Stomach smooth muscle (tissue), 2 donors: ENCODE measurements at regions not wholly inside any gene's neighbourhood (a gene's known extent, or its start where the extent isn't known, plus 50 kb on each side); places are given as distances from the start of the nearest gene placed in this dataset.

Experiments used
- H3K27ac ChIP-seq: one replicate; pipeline ENCODE4 v1.7.0; 2013; ENCODE audit warnings: mild to moderate bottlenecking, low read length, inconsistent platforms
- H3K27me3 ChIP-seq, 2 donors: one replicate each; pipeline ENCODE4 v1.7.0; 2013; ENCODE audit warnings: low read length in 2 of 2; ENCODE audit not compliant: insufficient read depth in 2 of 2, control insufficient read depth in 1 of 2
- H3K36me3 ChIP-seq, 2 donors: one replicate each; pipeline ENCODE4 v1.7.0; 2013; ENCODE audit warnings: low read length in 2 of 2; ENCODE audit not compliant: control insufficient read depth in 2 of 2, insufficient read depth in 2 of 2
- H3K4me1 ChIP-seq: one replicate; pipeline ENCODE4 v1.7.0; 2013; ENCODE audit warnings: low read length; ENCODE audit not compliant: control insufficient read depth, insufficient read depth
- H3K4me3 ChIP-seq, 2 donors: one replicate each; pipeline ENCODE4 v1.7.0; 2013; ENCODE audit warnings: low read length in 2 of 2
- H3K9ac ChIP-seq, 2 donors: one replicate each; pipeline ENCODE4 v1.7.0; 2013; ENCODE audit warnings: low read length in 2 of 2, mild to moderate bottlenecking in 1 of 2
- H3K9me3 ChIP-seq, 2 donors: one replicate each; pipeline ENCODE4 v1.7.0; 2013; ENCODE audit warnings: low read length in 2 of 2; ENCODE audit not compliant: control insufficient read depth in 2 of 2
- donor health status: healthy.
- donor health status: Pancreatic carcinoma.

GRCh38 chr20:11604339-11604738, 313.4 kb upstream of the BTBD3 start:
- no peak overlapping the region for H3K4me3 ChIP-seq
- no peaks in the 10 kb centered on the region for H3K4me1 ChIP-seq

GRCh38 chr20:11607047-11607446, 310.6 kb upstream of the BTBD3 start:
- Histone ChIP-seq H3K4me1 (no peaks in the 10 kb centered on the region), H3K27me3 (no peaks in the 10 kb centered on the region), H3K27ac (no peak overlapping the region), H3K36me3 (no peaks in the 10 kb centered on the region), H3K4me3 (no peak overlapping the region), H3K9ac (no peak overlapping the region), H3K9me3 (no peaks in the 10 kb centered on the region)

More at GRCh38 chr20:11604339-11604738, 313.4 kb upstream of the BTBD3 start:
- H3K36me3 ChIP-seq = no peaks in the 10 kb centered on the region
- no peak overlapping the region for H3K27ac ChIP-seq
- no peaks in the 10 kb centered on the region for H3K27me3 ChIP-seq
- H3K9ac ChIP-seq = no peak overlapping the region
- H3K9me3 ChIP-seq = no peaks in the 10 kb centered on the region

- no peaks in the 10 kb centered on the region for H3K9me3 ChIP-seq
- H3K9ac ChIP-seq = no peak overlapping the region
- no peaks in the 10 kb centered on the region for H3K36me3 ChIP-seq
- H3K4me1 ChIP-seq = no peaks in the 10 kb centered on the region
- no peaks in the 10 kb centered on the region for H3K27me3 ChIP-seq
- H3K4me3 ChIP-seq = no peak overlapping the region
- H3K27ac ChIP-seq = no peak overlapping the region
These were observed 309.0 kb upstream of the BTBD3 start for GRCh38 chr20:11608736-11609135.

GRCh38 chr20:11624704-11625103, 293.0 kb upstream of the BTBD3 start:
- Histone ChIP-seq H3K27me3 (no peaks in the 10 kb centered on the region), H3K4me1 (no peaks in the 10 kb centered on the region), H3K9ac (no peak overlapping the region), H3K36me3 (no peaks in the 10 kb centered on the region), H3K4me3 (no peak overlapping the region), H3K27ac (no peak overlapping the region), H3K9me3 (no peaks in the 10 kb centered on the region)

- Histone ChIP-seq H3K9ac (no peak overlapping the region), H3K27ac (no peak overlapping the region), H3K9me3 (no peaks in the 10 kb centered on the region), H3K4me3 (no peak overlapping the region), H3K4me1 (no peaks in the 10 kb centered on the region), H3K36me3 (no peaks in the 10 kb centered on the region), H3K27me3 (no peaks in the 10 kb centered on the region)
These were observed 291.1 kb upstream of the BTBD3 start for GRCh38 chr20:11626551-11626950.

GRCh38 chr20:11642866-11643265, 274.8 kb upstream of the BTBD3 start:
- no peak overlapping the region for H3K9ac ChIP-seq
- H3K9me3 ChIP-seq = no peaks in the 10 kb centered on the region

GRCh38 chr20:11646359-11646758, 271.3 kb upstream of the BTBD3 start:
- H3K9me3 ChIP-seq = no peaks in the 10 kb centered on the region
- H3K36me3 ChIP-seq = no peaks in the 10 kb centered on the region
- H3K4me3 ChIP-seq = no peak overlapping the region
- H3K9ac ChIP-seq = no peak overlapping the region
- no peak overlapping the region for H3K27ac ChIP-seq
- no peaks in the 10 kb centered on the region for H3K4me1 ChIP-seq
- H3K27me3 ChIP-seq = no peaks in the 10 kb centered on the region

More at GRCh38 chr20:11642866-11643265, 274.8 kb upstream of the BTBD3 start:
- Histone ChIP-seq H3K36me3 (no peaks in the 10 kb centered on the region), H3K27me3 (no peaks in the 10 kb centered on the region), H3K4me3 (no peak overlapping the region), H3K4me1 (no peaks in the 10 kb centered on the region), H3K27ac (no peak overlapping the region)

GRCh38 chr20:11650566-11650965, 267.1 kb upstream of the BTBD3 start:
- no peaks in the 10 kb centered on the region for H3K4me1 ChIP-seq
- H3K27ac ChIP-seq = no peak overlapping the region
- H3K36me3 ChIP-seq = no peaks in the 10 kb centered on the region
- H3K9ac ChIP-seq = no peak overlapping the region
- H3K27me3 ChIP-seq = no peaks in the 10 kb centered on the region
- no peak overlapping the region for H3K4me3 ChIP-seq
- H3K9me3 ChIP-seq = no peaks in the 10 kb centered on the region

- H3K36me3 ChIP-seq = no peaks in the 10 kb centered on the region
- no peak overlapping the region for H3K9ac ChIP-seq
- H3K4me1 ChIP-seq = no peaks in the 10 kb centered on the region
These were observed 266.6 kb upstream of the BTBD3 start for GRCh38 chr20:11651138-11651537.

GRCh38 chr20:11651647-11652046, 266.0 kb upstream of the BTBD3 start:
- no peaks in the 10 kb centered on the region for H3K36me3 ChIP-seq
- no peak overlapping the region for H3K27ac ChIP-seq
- no peaks in the 10 kb centered on the region for H3K27me3 ChIP-seq
- H3K9me3 ChIP-seq = no peaks in the 10 kb centered on the region
- H3K4me3 ChIP-seq = no peak overlapping the region
- H3K4me1 ChIP-seq = no peaks in the 10 kb centered on the region
- no peak overlapping the region for H3K9ac ChIP-seq

More at GRCh38 chr20:11651138-11651537, 266.6 kb upstream of the BTBD3 start:
- no peaks in the 10 kb centered on the region for H3K9me3 ChIP-seq
- H3K27ac ChIP-seq = no peak overlapping the region
- H3K4me3 ChIP-seq = no peak overlapping the region
- H3K27me3 ChIP-seq = no peaks in the 10 kb centered on the region

GRCh38 chr20:11652128-11652527, 265.6 kb upstream of the BTBD3 start:
- Histone ChIP-seq H3K9me3 (no peaks in the 10 kb centered on the region), H3K27me3 (no peaks in the 10 kb centered on the region)

More at GRCh38 chr20:11652128-11652527, 265.6 kb upstream of the BTBD3 start:
- no peak overlapping the region for H3K4me3 ChIP-seq
- no peak overlapping the region for H3K9ac ChIP-seq
- H3K36me3 ChIP-seq = no peaks in the 10 kb centered on the region
- no peaks in the 10 kb centered on the region for H3K4me1 ChIP-seq
- H3K27ac ChIP-seq = no peak overlapping the region
